ENCODE measurements at regions not wholly inside any gene's neighbourhood (a gene's known extent, or its start where the extent isn't known, plus 50 kb on each side); places are given as distances from the start of the nearest gene placed in this dataset.

DNA sequence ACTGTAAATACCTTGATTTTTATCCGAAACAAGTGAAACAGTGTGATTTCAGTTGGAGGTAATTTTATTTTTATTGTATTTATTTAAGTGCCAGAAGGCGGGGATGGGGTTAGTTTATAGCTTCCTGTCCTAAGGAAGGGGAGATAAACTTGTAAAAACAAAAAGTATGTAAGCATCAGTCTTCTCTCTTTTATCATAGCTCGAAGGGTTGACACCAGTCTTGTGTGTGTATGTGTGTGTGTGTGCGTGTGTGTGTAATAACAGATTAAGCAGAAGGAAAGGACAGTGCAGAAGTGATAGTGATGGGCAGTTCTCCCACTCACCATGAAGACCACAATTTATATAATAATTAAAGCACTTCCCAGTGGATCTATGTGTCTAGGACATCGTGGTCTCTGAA, 793.3 kb downstream of the PLCL1 start:
- DNase-seq (no peak), ATAC-seq (no peak)
- no peaks in the 10 kb centered on the region for H3K4me1 ChIP-seq (ENCODE audit: insufficient read depth, low read length)
- no peaks in the 10 kb centered on the region for H3K27me3 ChIP-seq (ENCODE audit: low read length)
- no TSS peak for BruUV-seq (replicated peaks)
- H2AFZ ChIP-seq (ENCODE audit: low read length): no peak overlapping the region
- no peak overlapping the region for H3K27ac ChIP-seq (ENCODE audit: low read length)
- H3K9me3 ChIP-seq (ENCODE audit: low read length): no peaks in the 10 kb centered on the region
- CTCF ChIA-PET: no interaction called here
- H3K36me3 ChIP-seq (ENCODE audit: low read depth, low read length): no peaks in the 10 kb centered on the region
- no peak overlapping the region for H3K9ac ChIP-seq (ENCODE audit: low read length)
- intact Hi-C loops (cut with micrococcal nuclease): no loop called here
- no peak for TF ChIP-seq EZH2 (IDR thresholded peaks at IDR 0.05; ENCODE audit: low read length, unreplicated experiment)
- no peak for TF ChIP-seq EZH2phosphoT487 (IDR thresholded peaks at IDR 0.05; ENCODE audit: borderline replicate concordance, low read length)
- TF ChIP-seq, protein P1, sequence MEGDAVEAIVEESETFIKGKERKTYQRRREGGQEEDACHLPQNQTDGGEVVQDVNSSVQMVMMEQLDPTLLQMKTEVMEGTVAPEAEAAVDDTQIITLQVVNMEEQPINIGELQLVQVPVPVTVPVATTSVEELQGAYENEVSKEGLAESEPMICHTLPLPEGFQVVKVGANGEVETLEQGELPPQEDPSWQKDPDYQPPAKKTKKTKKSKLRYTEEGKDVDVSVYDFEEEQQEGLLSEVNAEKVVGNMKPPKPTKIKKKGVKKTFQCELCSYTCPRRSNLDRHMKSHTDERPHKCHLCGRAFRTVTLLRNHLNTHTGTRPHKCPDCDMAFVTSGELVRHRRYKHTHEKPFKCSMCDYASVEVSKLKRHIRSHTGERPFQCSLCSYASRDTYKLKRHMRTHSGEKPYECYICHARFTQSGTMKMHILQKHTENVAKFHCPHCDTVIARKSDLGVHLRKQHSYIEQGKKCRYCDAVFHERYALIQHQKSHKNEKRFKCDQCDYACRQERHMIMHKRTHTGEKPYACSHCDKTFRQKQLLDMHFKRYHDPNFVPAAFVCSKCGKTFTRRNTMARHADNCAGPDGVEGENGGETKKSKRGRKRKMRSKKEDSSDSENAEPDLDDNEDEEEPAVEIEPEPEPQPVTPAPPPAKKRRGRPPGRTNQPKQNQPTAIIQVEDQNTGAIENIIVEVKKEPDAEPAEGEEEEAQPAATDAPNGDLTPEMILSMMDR (conservative IDR thresholded peaks at IDR 0.05; ENCODE audit: low read depth, low read length): no peak
- no peak overlapping the region for H3K4me3 ChIP-seq (ENCODE audit: low read length)
- no peaks in the 10 kb centered on the region for H4K20me1 ChIP-seq (ENCODE audit: low read length)
- POLR2A ChIA-PET (ENCODE audit: unreplicated experiment): no interaction called here
- H3K4me2 ChIP-seq (ENCODE audit: low read length): no peak overlapping the region
- H3K9me2 ChIP-seq (replicated peaks; ENCODE audit: low read length): no peaks in the 10 kb centered on the region
- no peaks in the 10 kb centered on the region for H3F3A ChIP-seq (ENCODE audit: low read length, unreplicated experiment)
- H3K79me2 ChIP-seq (ENCODE audit: low read length): no peaks in the 10 kb centered on the region

DNA sequence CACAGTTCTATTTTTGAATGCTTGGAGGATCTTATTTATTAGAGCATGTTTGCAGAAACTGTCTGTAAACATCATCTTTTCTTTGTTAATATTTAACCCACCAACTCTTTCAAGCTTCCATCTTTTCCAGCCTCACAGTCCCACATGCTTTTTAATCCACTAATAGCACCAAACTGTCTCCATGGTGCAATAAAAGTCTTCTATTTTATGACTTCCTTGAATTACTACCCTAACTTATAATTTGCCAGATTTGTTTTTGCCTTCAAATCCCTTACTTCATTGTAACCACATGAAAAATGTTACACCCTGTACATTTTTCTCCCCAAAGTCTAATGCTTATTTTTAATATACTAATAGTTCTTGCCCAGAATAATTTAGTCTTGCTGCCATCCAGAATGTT, 792.6 kb downstream of the PLCL1 start:
- Histone ChIP-seq H3K27me3 (ENCODE audit: low read length) (no peaks in the 10 kb centered on the region), H3K27ac (ENCODE audit: low read length) (no peak overlapping the region), H3K79me2 (ENCODE audit: low read length) (no peaks in the 10 kb centered on the region), H3F3A (ENCODE audit: low read length, unreplicated experiment) (no peaks in the 10 kb centered on the region), H3K9me3 (ENCODE audit: low read length) (no peaks in the 10 kb centered on the region), H3K4me1 (ENCODE audit: insufficient read depth, low read length) (no peaks in the 10 kb centered on the region), H3K4me2 (ENCODE audit: low read length) (no peak overlapping the region), H3K9ac (ENCODE audit: low read length) (no peak overlapping the region), H4K20me1 (ENCODE audit: low read length) (no peaks in the 10 kb centered on the region), H2AFZ (ENCODE audit: low read length) (no peak overlapping the region), H3K9me2 (replicated peaks; ENCODE audit: low read length) (no peaks in the 10 kb centered on the region), H3K4me3 (ENCODE audit: low read length) (no peak overlapping the region), H3K36me3 (ENCODE audit: low read depth, low read length) (no peaks in the 10 kb centered on the region)
- intact Hi-C loops (cut with micrococcal nuclease): no loop called here
- ChIA-PET CTCF (no interaction called here), POLR2A (ENCODE audit: unreplicated experiment) (no interaction called here)
- DNase-seq (no peak), ATAC-seq (no peak)
- BruUV-seq (replicated peaks): no TSS peak
- TF ChIP-seq EZH2 (IDR thresholded peaks at IDR 0.05; ENCODE audit: low read length, unreplicated experiment): no peak
- TF ChIP-seq, protein P1 (conservative IDR thresholded peaks at IDR 0.05; ENCODE audit: low read depth, low read length): no peak
- TF ChIP-seq EZH2phosphoT487 (IDR thresholded peaks at IDR 0.05; ENCODE audit: borderline replicate concordance, low read length): no peak

DNA sequence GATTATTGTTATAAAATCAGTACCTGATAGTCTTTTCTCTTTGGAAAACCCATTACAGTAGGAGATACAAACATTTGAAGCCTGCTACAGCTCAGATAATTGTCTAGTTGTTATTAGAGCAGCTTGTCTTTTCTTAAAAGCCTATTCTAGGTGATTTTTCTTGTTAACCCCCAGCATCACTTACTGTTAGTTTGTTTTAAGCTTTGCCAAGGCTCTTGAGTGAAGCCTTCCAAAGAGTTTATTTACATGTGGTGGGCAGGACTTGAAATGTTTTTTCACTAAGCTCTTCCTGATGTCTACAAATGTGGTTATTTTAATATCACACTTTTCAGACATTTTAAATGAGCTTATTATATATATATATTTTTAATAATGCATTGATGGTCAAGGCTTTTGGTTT, 791.3 kb downstream of the PLCL1 start:
- ATAC-seq (no peak), DNase-seq (no peak)
- BruUV-seq (replicated peaks): no TSS peak
- H3K9ac ChIP-seq (ENCODE audit: low read length): no peak overlapping the region
- TF ChIP-seq EZH2 (IDR thresholded peaks at IDR 0.05; ENCODE audit: low read length, unreplicated experiment): no peak
- TF ChIP-seq EZH2phosphoT487 (IDR thresholded peaks at IDR 0.05; ENCODE audit: borderline replicate concordance, low read length): no peak
- TF ChIP-seq, protein P1 (conservative IDR thresholded peaks at IDR 0.05; ENCODE audit: low read depth, low read length): no peak
- POLR2A ChIA-PET (ENCODE audit: unreplicated experiment): no interaction called here
- no peaks in the 10 kb centered on the region for H3K9me3 ChIP-seq (ENCODE audit: low read length)
- H3K79me2 ChIP-seq (ENCODE audit: low read length): no peaks in the 10 kb centered on the region
- intact Hi-C loops (cut with micrococcal nuclease): no loop called here
- no peaks in the 10 kb centered on the region for H3K36me3 ChIP-seq (ENCODE audit: low read depth, low read length)
- no peak overlapping the region for H3K4me3 ChIP-seq (ENCODE audit: low read length)
- H3K27ac ChIP-seq (ENCODE audit: low read length): no peak overlapping the region
- H3K4me2 ChIP-seq (ENCODE audit: low read length): no peak overlapping the region
- no peaks in the 10 kb centered on the region for H4K20me1 ChIP-seq (ENCODE audit: low read length)
- no peaks in the 10 kb centered on the region for H3K4me1 ChIP-seq (ENCODE audit: insufficient read depth, low read length)
- H3F3A ChIP-seq (ENCODE audit: low read length, unreplicated experiment): no peaks in the 10 kb centered on the region
- H3K9me2 ChIP-seq (replicated peaks; ENCODE audit: low read length): no peaks in the 10 kb centered on the region
- CTCF ChIA-PET: no interaction called here
- H3K27me3 ChIP-seq (ENCODE audit: low read length): no peaks in the 10 kb centered on the region
- no peak overlapping the region for H2AFZ ChIP-seq (ENCODE audit: low read length)

All from PC-3 (cell line).